HG03442 (cell line): ENCODE measurements at regions not wholly inside any gene's neighbourhood (a gene's known extent, or its start where the extent isn't known, plus 50 kb on each side); places are given as distances from the start of the nearest gene placed in this dataset.

Source experiments
- ATAC-seq: cut with Tn5 transposase; IDR thresholded peaks from one replicate; pipeline ENCODE4 v1.9.1; 2021; ENCODE audit warnings: mild to moderate bottlenecking, moderate library complexity; ENCODE audit not compliant: unreplicated experiment

DNA sequence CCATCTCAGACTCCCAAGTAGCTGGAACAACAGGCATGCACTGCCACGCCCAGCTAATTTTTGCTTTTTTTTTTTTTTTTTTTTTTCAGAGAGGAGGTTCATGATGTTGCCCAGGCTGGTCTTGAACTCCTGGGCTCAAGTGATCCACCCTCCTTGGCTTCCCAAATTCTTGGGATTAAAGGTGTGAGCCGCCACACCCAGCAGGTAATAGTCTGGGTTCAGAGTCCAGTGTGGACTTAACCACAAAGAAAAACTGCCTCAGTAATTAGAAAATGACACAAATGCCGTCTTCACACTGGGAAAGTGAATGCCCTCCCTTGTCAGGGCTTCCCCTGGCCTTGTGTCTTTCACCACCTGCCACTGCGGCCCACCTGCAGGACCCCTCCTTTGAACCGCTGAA, 101.1 kb downstream of the RAB11FIP2 start:
- no peak for ATAC-seq

DNA sequence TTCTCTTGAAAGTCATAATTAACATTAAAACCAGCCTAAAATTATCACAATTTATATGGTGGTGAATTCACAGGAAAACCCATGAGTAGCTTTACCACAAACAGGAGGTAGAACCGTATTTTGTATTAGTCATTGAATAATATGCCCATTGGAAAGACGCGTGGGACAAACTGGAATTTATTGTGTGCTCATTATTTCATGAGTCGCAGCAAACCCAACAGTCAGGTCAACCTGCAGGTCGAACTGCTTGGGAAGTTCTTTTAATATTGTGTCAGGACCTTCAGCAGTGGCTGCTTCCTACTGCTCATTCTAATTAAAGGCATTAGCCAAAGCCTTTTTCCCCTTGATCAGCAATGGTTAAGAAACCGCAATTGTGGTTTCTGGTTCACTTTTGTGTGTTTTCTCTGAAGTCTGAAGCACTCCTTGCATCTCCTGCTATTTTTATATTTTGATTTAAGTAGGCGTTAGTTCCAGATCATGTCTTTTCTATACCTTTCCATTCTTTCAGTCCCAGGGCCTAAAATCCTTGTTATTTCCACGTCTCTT, 100.1 kb downstream of the RAB11FIP2 start:
- ATAC-seq = no peak

DNA sequence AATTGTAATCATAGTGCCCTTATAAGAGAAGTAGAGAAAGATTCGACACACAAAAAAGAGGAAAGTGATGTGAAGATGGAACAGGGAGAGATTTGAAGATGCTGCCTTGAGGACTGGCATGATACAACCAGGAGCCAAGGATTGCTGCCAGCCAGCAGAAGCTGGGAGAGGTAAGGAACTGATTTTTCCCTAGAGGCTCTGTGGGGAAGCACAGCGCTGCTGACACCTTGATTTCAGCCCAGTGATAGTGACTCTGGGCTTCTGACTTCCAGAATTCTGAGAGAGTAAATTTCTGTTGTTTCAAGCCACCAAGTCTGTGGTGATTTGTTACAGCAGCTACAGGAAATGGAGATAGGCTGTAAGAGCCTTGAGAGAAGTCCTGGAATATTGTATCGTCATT, 98.2 kb downstream of the RAB11FIP2 start:
- ATAC-seq = no peak

DNA sequence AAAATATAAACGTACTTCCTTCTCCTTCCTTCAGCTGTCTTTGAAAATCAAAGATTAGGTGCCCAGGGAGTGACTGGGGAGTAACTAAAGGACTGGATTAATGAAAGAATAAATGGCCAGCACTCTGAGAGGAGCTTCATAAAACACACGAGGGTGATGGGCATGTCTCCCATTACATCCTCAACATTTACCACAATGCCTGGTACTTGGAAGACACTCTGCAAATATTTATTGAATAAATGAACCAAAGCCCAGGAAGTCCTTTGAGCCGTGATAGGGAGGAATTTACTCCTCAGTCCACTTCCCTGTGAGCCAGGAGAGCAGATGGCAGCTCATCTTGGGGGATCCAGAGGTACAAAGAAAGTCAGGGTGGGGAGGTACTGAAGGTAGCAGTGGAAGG, 96.3 kb downstream of the RAB11FIP2 start:
- no peak for ATAC-seq
